ENCODE measurements at regions not wholly inside any gene's neighbourhood (a gene's known extent, or its start where the extent isn't known, plus 50 kb on each side); places are given as distances from the start of the nearest gene placed in this dataset.
"Not testable (repeated sequence)": the region's sequence is repeated elsewhere in the genome, so short reads cannot be mapped to it uniquely, and the experiment has no call there.

GRCh38 chr11:101218091-101218490 is 88.5 kb upstream of the PGR start:
- TF ChIP-seq CTCF (IDR thresholded peaks at IDR 0.05; ENCODE audit: poor library complexity, severe bottlenecking); EZH2 (IDR thresholded peaks at IDR 0.05; ENCODE audit: borderline replicate concordance, insufficient read depth, low read length, poor library complexity, severe bottlenecking); MXI1 (conservative IDR thresholded peaks at IDR 0.05; ENCODE audit: poor library complexity, severe bottlenecking): not testable (repeated sequence)

All from neural cell (in vitro differentiated cells).